ENCODE measurements at regions not wholly inside any gene's neighbourhood (a gene's known extent, or its start where the extent isn't known, plus 50 kb on each side); places are given as distances from the start of the nearest gene placed in this dataset.

GRCh38 chr9:3127564-3127963, 283.7 kb upstream of the PUM3 start:
- DNase-seq, result no peak
- no peak overlapping the region for H3K27ac ChIP-seq
- H3K4me1 ChIP-seq, result no peaks in the 10 kb centered on the region
- no peak for ATAC-seq
- no peak overlapping the region for H3K4me3 ChIP-seq
- intact Hi-C loops (cut with DNase I), result no loop called here
- 62% methylated on average over 1 of the region's 1 CpG for WGBS (ENCODE audit: insufficient coverage, low coverage, low lambda C conversion rate, missing lambda C conversion rate)
- no peaks in the 10 kb centered on the region for H3K27me3 ChIP-seq
- TF ChIP-seq CTCF (IDR thresholded peaks at IDR 0.05) (no peak), POLR2A (IDR thresholded peaks at IDR 0.05) (no peak)
- no peaks in the 10 kb centered on the region for H3K36me3 ChIP-seq
- H3K9me3 ChIP-seq, result no peaks in the 10 kb centered on the region

- Histone ChIP-seq H3K27me3 (no peaks in the 10 kb centered on the region), H3K9me3 (no peaks in the 10 kb centered on the region), H3K27ac (no peak overlapping the region), H3K4me3 (no peak overlapping the region), H3K4me1 (no peaks in the 10 kb centered on the region), H3K36me3 (no peaks in the 10 kb centered on the region)
- intact Hi-C loops (cut with DNase I), result no loop called here
- WGBS (ENCODE audit: insufficient coverage, low coverage, low lambda C conversion rate, missing lambda C conversion rate), result 50% methylated on average over 6 of the region's 6 CpGs
- ATAC-seq (no peak), DNase-seq (no peak)
- no peak for TF ChIP-seq CTCF (IDR thresholded peaks at IDR 0.05)
- no peak for TF ChIP-seq POLR2A (IDR thresholded peaks at IDR 0.05)
These were observed 281.9 kb upstream of the PUM3 start for GRCh38 chr9:3125602-3126405.

- no peak for TF ChIP-seq POLR2A (IDR thresholded peaks at IDR 0.05)
- TF ChIP-seq CTCF (IDR thresholded peaks at IDR 0.05), result no peak
- no peaks in the 10 kb centered on the region for H3K27me3 ChIP-seq
- 8% methylated on average over 2 of the region's 2 CpGs for WGBS (ENCODE audit: insufficient coverage, low coverage, low lambda C conversion rate, missing lambda C conversion rate)
- H3K36me3 ChIP-seq, result no peaks in the 10 kb centered on the region
- H3K27ac ChIP-seq, result no peak overlapping the region
- ATAC-seq (no peak), DNase-seq (no peak)
- no peaks in the 10 kb centered on the region for H3K9me3 ChIP-seq
- intact Hi-C loops (cut with DNase I), result no loop called here
- H3K4me1 ChIP-seq, result no peaks in the 10 kb centered on the region
- H3K4me3 ChIP-seq, result no peak overlapping the region
These were observed 280.1 kb upstream of the PUM3 start for GRCh38 chr9:3124001-3124400.

GRCh38 chr9:3118081-3118480, 274.2 kb upstream of the PUM3 start:
- no peaks in the 10 kb centered on the region for H3K4me1 ChIP-seq
- TF ChIP-seq CTCF (IDR thresholded peaks at IDR 0.05) (no peak), POLR2A (IDR thresholded peaks at IDR 0.05) (no peak)
- no peaks in the 10 kb centered on the region for H3K27me3 ChIP-seq
- H3K4me3 ChIP-seq, result no peak overlapping the region
- H3K9me3 ChIP-seq, result no peaks in the 10 kb centered on the region
- intact Hi-C loops (cut with DNase I), result no loop called here
- ATAC-seq (no peak), DNase-seq (no peak)
- no peaks in the 10 kb centered on the region for H3K36me3 ChIP-seq
- no peak overlapping the region for H3K27ac ChIP-seq

- Histone ChIP-seq H3K9me3 (no peaks in the 10 kb centered on the region), H3K27ac (no peak overlapping the region), H3K27me3 (no peaks in the 10 kb centered on the region), H3K4me3 (no peak overlapping the region), H3K4me1 (no peaks in the 10 kb centered on the region), H3K36me3 (no peaks in the 10 kb centered on the region)
- intact Hi-C loops (cut with DNase I), result no loop called here
- DNase-seq, result no peak
- TF ChIP-seq CTCF (IDR thresholded peaks at IDR 0.05) (no peak), POLR2A (IDR thresholded peaks at IDR 0.05) (no peak)
- ATAC-seq, result no peak
These were observed 255.8 kb upstream of the PUM3 start for GRCh38 chr9:3099646-3100045.

All from right lobe of liver (tissue), 6 donors.